ENCODE measurements at regions not wholly inside any gene's neighbourhood (a gene's known extent, or its start where the extent isn't known, plus 50 kb on each side); places are given as distances from the start of the nearest gene placed in this dataset.

- Histone ChIP-seq H3K36me3 (ENCODE audit: control insufficient read depth in 2 of 4, insufficient read depth in 4 of 4, low read length in 3 of 4) (no peaks in the 10 kb centered on the region), H4K91ac (replicated peaks; ENCODE audit: insufficient read length, low read length) (no peak overlapping the region), H3K9me3 (ENCODE audit: insufficient read depth in 2 of 2, low read depth in 1 of 2, low read length in 1 of 2) (no peaks in the 10 kb centered on the region), H2BK15ac (ENCODE audit: low read length) (no peak overlapping the region), H3K27ac (ENCODE audit: low read depth, low read length) (no peak overlapping the region), H3K27me3 (replicated peaks in 1 of 4; ENCODE audit: control insufficient read depth in 3 of 4, extremely low read depth in 1 of 4, insufficient read depth in 3 of 4, low read length in 3 of 4) (no peaks in the 10 kb centered on the region), H3K14ac (ENCODE audit: insufficient read length) (no peak overlapping the region), H2BK20ac (ENCODE audit: low read length) (no peak overlapping the region), H3K9ac (replicated peaks in 1 of 4; ENCODE audit: extremely low read depth in 1 of 4, low read depth in 3 of 4, low read length in 3 of 4) (no peak overlapping the region), H4K20me1 (replicated peaks in 1 of 2; ENCODE audit: control insufficient read depth in 1 of 2, insufficient read depth in 2 of 2, low read length in 2 of 2) (no peaks in the 10 kb centered on the region), H3K4me2 (ENCODE audit: insufficient read depth in 1 of 2, low read depth in 2 of 2, low read length in 2 of 2) (no peak overlapping the region), H3K18ac (ENCODE audit: extremely low read depth, low read length) (no peak overlapping the region), H2AFZ (ENCODE audit: low read length) (no peak overlapping the region), H4K5ac (ENCODE audit: insufficient read length, low read depth, low read length) (no peak overlapping the region), H3K79me2 (ENCODE audit: control insufficient read depth in 1 of 2, insufficient read depth in 2 of 2, low read length in 2 of 2) (no peaks in the 10 kb centered on the region), H3K4ac (replicated peaks; ENCODE audit: insufficient read length, low read depth, low read length) (no peak overlapping the region), H4K8ac (ENCODE audit: extremely low read depth, insufficient read depth, low read length) (no peak overlapping the region), H3K4me1 (replicated peaks in 1 of 4; ENCODE audit: control insufficient read depth in 3 of 4, insufficient read depth in 4 of 4, low read length in 3 of 4) (no peaks in the 10 kb centered on the region), H3K4me3 (ENCODE audit: extremely low read depth in 1 of 4, insufficient read depth in 2 of 4, low read depth in 3 of 4, low read length in 4 of 4) (no peak overlapping the region), H3K23ac (ENCODE audit: insufficient read length) (no peak overlapping the region), H2BK120ac (replicated peaks; ENCODE audit: low read depth, low read length) (no peak overlapping the region), H2AK5ac (ENCODE audit: low read depth, low read length) (no peak overlapping the region), H3K79me1 (ENCODE audit: low read depth, low read length) (no peaks in the 10 kb centered on the region), H3K23me2 (ENCODE audit: low read depth, low read length) (no peaks in the 10 kb centered on the region), H2BK12ac (ENCODE audit: low read depth, low read length) (no peak overlapping the region), H3K56ac (replicated peaks; ENCODE audit: insufficient read length, low read depth, low read length) (no peak overlapping the region), H2BK5ac (ENCODE audit: low read depth, low read length) (no peak overlapping the region)
- no peak for TF ChIP-seq MAX (IDR thresholded peaks at IDR 0.05)
- no peak for TF ChIP-seq EP300 (IDR thresholded peaks at IDR 0.05; ENCODE audit: borderline replicate concordance in 1 of 2, low read depth in 2 of 2, low read length in 2 of 2)
- no peak for TF ChIP-seq YY1 (IDR thresholded peaks at IDR 0.05; ENCODE audit: low read depth, low read length)
- no peak for TF ChIP-seq ATF2 (IDR thresholded peaks at IDR 0.05; ENCODE audit: low read length)
- TF ChIP-seq CEBPB (IDR thresholded peaks at IDR 0.05; ENCODE audit: low read depth, low read length), result no peak
- no peak for TF ChIP-seq SIN3A (conservative IDR thresholded peaks at IDR 0.05 in 1 of 2, IDR thresholded peaks at IDR 0.05 in 1 of 2; ENCODE audit: low read depth in 1 of 2, low read length in 2 of 2)
- TF ChIP-seq TEAD4 (IDR thresholded peaks at IDR 0.05; ENCODE audit: low read depth, low read length), result no peak
- TF ChIP-seq SUZ12 (IDR thresholded peaks at IDR 0.05; ENCODE audit: low read length), result no peak
- no peak for FAIRE-seq
- ChIA-PET CTCF (ENCODE audit: partially characterized antibody) (no interaction called here), POLR2A (ENCODE audit: partially characterized antibody) (no interaction called here)
- DNase-seq (ENCODE audit: low read depth in 1 of 2, low spot score in 2 of 2), result no peak
These were observed 1078.5 kb upstream of the ADGRL4 start for GRCh38 chr1:80085067-80085466.

All from H1 (cell line).